NCI-H1092 treated with DMSO at 0.1 percent for 48 hours (cell line): ENCODE measurements at regions not wholly inside any gene's neighbourhood (a gene's known extent, or its start where the extent isn't known, plus 50 kb on each side); places are given as distances from the start of the nearest gene placed in this dataset.

Experiments used
- DNase-seq: peaks from one replicate; lab custom pipeline; 2025; lab: John Stamatoyannopoulos, UW

- no peak for DNase-seq
These were observed 252.2 kb upstream of the RAB6C start for GRCh38 chr2:129727286-129727685.

GRCh38 chr2:129728035-129728972 lies 251.2 kb upstream of the RAB6C start:
- DNase-seq: no peak

DNA sequence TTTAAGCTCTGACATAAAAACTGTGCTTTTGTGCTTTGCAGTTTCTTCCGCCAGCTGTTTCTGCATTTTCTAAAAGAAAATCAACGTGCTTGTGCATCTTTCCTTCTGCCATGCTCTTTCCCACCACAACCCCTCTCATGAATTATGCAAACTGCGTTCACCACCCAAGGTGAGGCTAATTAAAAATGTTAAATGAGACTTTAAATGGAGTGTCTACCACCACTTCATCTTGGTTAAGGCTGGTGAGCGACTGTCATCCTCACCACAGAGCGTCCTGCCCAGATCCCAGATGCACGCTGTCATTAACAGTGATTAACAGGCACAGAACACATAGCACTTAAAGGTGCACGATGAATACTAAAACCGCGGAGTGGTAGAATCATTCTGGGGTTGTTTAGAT lies 250.5 kb upstream of the RAB6C start:
- DNase-seq: no peak

DNA sequence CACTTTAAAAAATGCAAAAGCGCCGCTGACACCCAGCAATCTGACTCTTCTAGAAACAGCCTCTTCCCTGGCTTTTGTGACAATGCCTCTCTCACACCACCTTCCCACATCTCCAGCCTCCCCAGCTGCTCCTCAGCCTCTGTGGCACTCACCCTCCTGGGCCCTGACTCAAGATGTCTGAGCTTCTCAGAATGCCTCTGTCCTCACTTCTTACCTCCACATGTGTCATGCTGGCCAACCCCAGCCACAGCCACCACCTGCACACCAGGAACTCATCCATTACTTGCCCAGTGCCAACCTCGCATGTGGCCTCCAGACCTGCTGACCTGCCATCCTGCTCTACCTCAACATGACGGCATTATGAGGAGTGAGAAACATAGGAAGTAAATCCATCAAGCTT lies 249.8 kb upstream of the RAB6C start:
- DNase-seq: no peak

DNA sequence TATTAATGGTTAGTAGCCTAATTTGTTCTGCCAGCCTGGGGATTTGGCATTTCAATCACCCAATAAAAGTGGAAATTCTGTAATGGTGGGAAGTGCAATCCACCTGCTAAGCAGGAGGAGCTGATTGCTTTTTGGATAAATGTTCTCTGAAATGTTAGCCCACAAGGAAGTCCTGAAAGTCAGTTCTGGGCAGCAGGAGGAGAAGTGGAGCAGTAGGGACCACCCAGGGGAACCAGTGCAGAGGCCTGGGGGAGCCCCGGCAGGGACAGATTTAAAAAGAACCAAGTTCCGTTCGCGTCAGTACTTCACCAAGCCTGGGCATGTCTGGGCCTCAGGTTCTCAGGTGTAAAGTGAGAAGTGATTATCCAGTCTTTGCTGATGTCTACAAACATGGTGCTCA lies 248.5 kb upstream of the RAB6C start:
- DNase-seq: no peak

GRCh38 chr2:129731907-129732629 lies 247.4 kb upstream of the RAB6C start:
- no peak for DNase-seq

DNA sequence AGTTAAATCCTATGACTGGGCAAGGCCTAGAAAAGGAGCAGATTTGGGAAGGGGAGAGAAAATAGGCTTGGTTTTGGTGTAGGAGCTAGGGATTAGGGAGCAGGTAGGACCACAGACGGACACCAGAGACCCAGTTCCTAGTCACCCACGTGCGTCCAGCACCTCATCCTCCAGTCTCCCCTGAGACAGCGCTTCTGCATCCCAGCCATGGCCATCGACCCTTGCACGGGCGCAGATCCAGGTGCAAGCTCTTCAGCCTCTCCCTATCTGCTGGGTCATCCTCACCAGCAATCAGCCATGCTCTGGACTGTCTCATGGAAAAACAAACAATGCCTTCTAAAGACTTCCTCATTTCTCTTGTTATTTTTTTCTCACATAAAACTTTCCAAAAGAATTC lies 246.8 kb upstream of the RAB6C start:
- DNase-seq: no peak

DNA sequence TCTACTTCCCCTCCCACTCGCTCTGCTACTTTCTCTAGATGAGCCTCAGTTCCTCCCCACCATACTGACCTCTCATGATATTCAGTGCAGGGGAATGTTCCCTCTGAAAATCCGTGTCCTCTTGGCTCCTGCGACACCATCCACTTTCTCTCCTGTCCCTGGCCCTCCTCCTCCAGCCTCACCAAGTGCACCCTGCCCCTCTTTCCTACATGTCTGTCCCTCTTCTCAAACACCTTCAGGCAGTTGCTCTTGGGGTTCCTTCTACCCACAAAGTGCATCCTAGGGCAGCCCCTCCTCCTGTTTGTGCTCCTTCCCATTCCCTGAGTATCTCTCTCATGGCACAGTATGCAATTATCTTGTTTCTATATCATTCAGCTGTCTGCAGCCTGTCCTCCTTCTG lies 246.4 kb upstream of the RAB6C start:
- DNase-seq: no peak

DNA sequence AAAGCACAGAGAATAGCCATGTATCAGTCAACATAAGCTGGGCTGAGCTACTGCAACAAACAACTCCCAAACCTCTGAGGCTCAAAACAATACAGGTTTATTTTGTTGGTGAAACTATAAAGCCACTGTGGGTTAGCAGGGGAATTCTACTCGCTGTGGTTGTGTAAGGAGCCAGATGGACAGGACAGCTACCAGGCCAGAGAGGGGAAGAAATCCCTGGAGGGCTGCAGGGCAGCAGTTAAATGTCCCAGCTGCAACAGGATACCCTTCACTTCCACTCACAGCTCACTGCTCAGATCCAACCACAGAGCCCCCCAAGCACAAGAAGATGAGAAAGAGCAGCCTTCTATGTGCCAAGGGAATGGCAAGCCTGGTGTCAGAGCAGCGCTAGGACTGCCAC lies 245.9 kb upstream of the RAB6C start:
- DNase-seq: no peak

- DNase-seq: no peak
These were observed 245.0 kb upstream of the RAB6C start for GRCh38 chr2:129734343-129735034.

DNA sequence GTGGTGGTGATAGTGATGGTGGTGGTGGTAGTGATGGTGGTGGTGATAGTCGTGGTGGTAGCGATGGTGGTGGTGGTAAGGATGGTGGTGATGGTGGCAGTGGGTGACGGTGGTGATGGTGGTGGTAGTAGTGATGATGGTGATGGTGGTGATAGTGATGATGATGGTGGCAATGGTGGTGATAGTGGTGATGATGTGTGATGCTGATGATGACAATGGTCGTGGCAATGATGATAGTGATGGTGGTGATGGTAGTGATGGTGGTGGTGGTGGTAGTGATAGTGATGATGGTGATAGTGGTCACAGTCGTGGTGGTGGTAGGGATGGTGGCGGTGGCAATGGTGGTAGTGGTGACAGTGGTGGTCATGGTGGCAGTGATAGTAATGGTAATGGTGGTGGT lies 243.9 kb upstream of the RAB6C start:
- no peak for DNase-seq

- no peak for DNase-seq
These were observed 241.6 kb upstream of the RAB6C start for GRCh38 chr2:129737660-129738527.

- DNase-seq: no peak
These were observed 240.7 kb upstream of the RAB6C start for GRCh38 chr2:129738799-129739198.

GRCh38 chr2:129740504-129740903 lies 239.0 kb upstream of the RAB6C start:
- DNase-seq: no peak

GRCh38 chr2:129741165-129741564 lies 238.3 kb upstream of the RAB6C start:
- DNase-seq: no peak

- DNase-seq: no peak
These were observed 237.8 kb upstream of the RAB6C start for GRCh38 chr2:129741623-129742022.

DNA sequence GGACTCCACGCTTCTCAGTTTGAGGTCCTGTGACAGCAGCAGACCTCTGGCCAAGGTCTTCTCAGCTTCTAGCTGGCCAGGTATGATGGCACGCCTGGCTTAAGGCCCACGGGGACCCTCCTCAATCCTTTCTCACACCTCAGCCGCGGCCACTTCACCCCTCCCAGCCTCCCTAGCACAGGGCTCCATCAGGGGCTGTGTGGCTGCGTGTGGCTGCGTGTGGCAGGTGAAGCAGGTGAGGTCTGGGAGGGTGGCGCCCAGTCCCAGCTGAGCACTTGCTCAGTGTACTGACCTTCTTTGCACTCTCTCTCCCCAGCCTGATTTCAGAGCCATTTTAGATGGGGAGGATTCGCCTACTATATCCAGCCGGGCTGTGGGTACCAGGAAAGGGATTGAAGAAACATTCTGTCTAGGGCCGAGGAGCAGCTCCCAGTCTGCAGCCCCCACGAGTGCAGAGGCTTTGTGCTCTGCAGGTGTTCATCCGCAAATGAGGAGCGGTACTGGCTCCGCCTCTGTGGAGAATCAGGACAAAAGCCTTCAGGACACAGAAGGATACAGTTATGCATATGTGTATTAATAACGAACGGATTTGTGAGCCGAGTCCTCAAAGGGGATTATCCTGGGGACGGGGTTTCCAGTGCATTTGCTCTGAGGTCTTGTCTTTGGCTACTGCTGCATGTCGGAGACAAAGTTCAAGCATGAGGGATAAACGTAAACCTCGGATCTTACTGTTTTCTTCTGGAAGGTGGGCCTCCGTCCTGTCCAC lies 236.9 kb upstream of the RAB6C start:
- DNase-seq: no peak

- DNase-seq: no peak
These were observed 235.3 kb upstream of the RAB6C start for GRCh38 chr2:129744141-129744540.

DNA sequence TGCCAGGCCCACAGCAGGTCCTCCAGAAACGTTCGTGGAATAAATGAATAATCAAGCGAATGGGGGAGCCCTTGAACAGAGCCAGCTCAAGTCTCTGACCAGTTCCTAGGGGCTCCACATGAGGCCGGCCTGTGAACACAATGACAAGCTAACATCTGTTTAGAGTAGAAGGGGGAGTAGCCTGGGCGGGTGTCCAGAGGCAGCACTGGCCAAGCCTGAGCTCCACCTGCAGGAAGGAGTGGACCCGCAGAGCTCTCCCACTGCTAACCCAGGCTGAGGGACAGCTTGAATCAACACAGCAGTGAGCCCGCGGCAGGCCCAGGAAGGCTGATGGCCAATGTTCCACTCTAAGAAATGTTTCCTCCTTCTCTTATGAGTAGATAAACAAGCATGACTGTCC lies 234.8 kb upstream of the RAB6C start:
- no peak for DNase-seq

DNA sequence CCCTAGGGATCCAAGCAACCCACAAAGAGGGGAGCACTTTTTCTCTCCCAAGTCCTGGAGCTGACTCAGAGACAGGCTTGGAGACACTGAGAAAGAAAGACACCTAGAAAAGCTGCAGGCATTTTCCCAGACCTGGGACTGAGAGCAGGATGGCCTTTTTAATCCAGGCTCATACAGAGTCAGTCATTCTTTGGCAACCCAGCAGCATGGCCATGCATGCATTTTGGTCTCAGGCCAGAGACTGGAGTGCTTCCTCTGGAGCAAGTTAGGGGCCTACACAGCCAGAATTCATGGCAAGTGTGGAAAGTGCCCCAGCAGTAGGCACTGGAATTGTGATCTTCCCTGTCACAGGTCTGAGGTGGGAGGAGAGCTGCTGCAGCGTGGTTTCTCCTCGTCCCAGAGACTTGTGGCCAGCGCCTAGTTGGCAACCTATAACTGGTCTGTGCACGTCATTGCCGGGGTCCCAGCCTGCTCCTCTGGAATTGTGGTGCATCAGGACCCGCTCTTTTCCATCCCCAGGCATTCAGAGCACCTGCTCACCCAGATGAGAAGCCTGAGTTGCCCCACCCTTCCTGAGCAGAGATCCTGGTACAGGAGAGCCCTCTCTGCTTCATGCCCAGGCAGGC lies 231.9 kb upstream of the RAB6C start:
- no peak for DNase-seq

GRCh38 chr2:129748250-129748649 lies 231.2 kb upstream of the RAB6C start:
- DNase-seq: no peak
